H7 (cell line): ENCODE measurements at regions not wholly inside any gene's neighbourhood (a gene's known extent, or its start where the extent isn't known, plus 50 kb on each side); places are given as distances from the start of the nearest gene placed in this dataset.

Source experiments
- DNase-seq: peaks from one replicate; pipeline ENCODE4 v3.0.0; 2012
- H3K27me3 ChIP-seq: 2 replicates; pipeline ENCODE4 v1.6.0; 2011; ENCODE audit warnings: mild to moderate bottlenecking, low read length; ENCODE audit not compliant: control insufficient read depth, insufficient read depth
- H3K36me3 ChIP-seq: replicated peaks from 2 replicates; pipeline ENCODE4 v1.5.1; 2011; ENCODE audit warnings: low read length; ENCODE audit not compliant: control insufficient read depth, insufficient read depth
- H3K4me3 ChIP-seq: 2 replicates; pipeline ENCODE4 v1.5.1; 2011; ENCODE audit warnings: low read depth, mild to moderate bottlenecking, control low read depth, low read length, moderate library complexity; ENCODE audit not compliant: insufficient read depth

- no peak for DNase-seq
- Histone ChIP-seq H3K36me3 (no peaks in the 10 kb centered on the region), H3K27me3 (no peaks in the 10 kb centered on the region), H3K4me3 (no peak overlapping the region)
Observed at GRCh38 chr10:29105516-29106215, 183.2 kb upstream of the LYZL1 start.

- DNase-seq: no peak
- no peak overlapping the region for H3K4me3 ChIP-seq
- no peaks in the 10 kb centered on the region for H3K36me3 ChIP-seq
- H3K27me3 ChIP-seq: no peaks in the 10 kb centered on the region
Observed at GRCh38 chr10:29106287-29106686, 182.6 kb upstream of the LYZL1 start.

- no peak for DNase-seq
- no peaks in the 10 kb centered on the region for H3K27me3 ChIP-seq
- H3K4me3 ChIP-seq: no peak overlapping the region
- H3K36me3 ChIP-seq: no peaks in the 10 kb centered on the region
Observed at GRCh38 chr10:29107866-29108498, 180.9 kb upstream of the LYZL1 start.

- no peak for DNase-seq
Observed at GRCh38 chr10:29109707-29110571, 178.9 kb upstream of the LYZL1 start.

GRCh38 chr10:29112827-29113615, 175.8 kb upstream of the LYZL1 start:
- DNase-seq: no peak
- H3K4me3 ChIP-seq: no peak overlapping the region
- H3K36me3 ChIP-seq: no peaks in the 10 kb centered on the region
- no peaks in the 10 kb centered on the region for H3K27me3 ChIP-seq

More at GRCh38 chr10:29109707-29110571, 178.9 kb upstream of the LYZL1 start:
- H3K4me3 ChIP-seq: no peak overlapping the region
- H3K36me3 ChIP-seq: no peaks in the 10 kb centered on the region
- H3K27me3 ChIP-seq: no peaks in the 10 kb centered on the region

- Histone ChIP-seq H3K27me3 (no peaks in the 10 kb centered on the region), H3K4me3 (no peak overlapping the region), H3K36me3 (no peaks in the 10 kb centered on the region)
- DNase-seq: no peak
Observed at GRCh38 chr10:29113616-29113945, 175.3 kb upstream of the LYZL1 start.

- no peak for DNase-seq
- Histone ChIP-seq H3K27me3 (no peaks in the 10 kb centered on the region), H3K36me3 (no peaks in the 10 kb centered on the region), H3K4me3 (no peak overlapping the region)
Observed at GRCh38 chr10:29114141-29114540, 174.7 kb upstream of the LYZL1 start.

GRCh38 chr10:29117781-29118180, 171.1 kb upstream of the LYZL1 start:
- Histone ChIP-seq H3K4me3 (no peak overlapping the region), H3K36me3 (no peaks in the 10 kb centered on the region), H3K27me3 (no peaks in the 10 kb centered on the region)
- DNase-seq: no peak

GRCh38 chr10:29119374-29119773, 169.5 kb upstream of the LYZL1 start:
- Histone ChIP-seq H3K27me3 (no peaks in the 10 kb centered on the region), H3K36me3 (no peaks in the 10 kb centered on the region), H3K4me3 (no peak overlapping the region)
- peak; percentile 85 for DNase-seq

- no peaks in the 10 kb centered on the region for H3K27me3 ChIP-seq
- H3K4me3 ChIP-seq: no peak overlapping the region
- no peak for DNase-seq
- H3K36me3 ChIP-seq: no peaks in the 10 kb centered on the region
Observed at GRCh38 chr10:29120216-29120615, 168.7 kb upstream of the LYZL1 start.

GRCh38 chr10:29124864-29125263, 164.0 kb upstream of the LYZL1 start:
- no peak for DNase-seq
- Histone ChIP-seq H3K27me3 (no peaks in the 10 kb centered on the region), H3K36me3 (no peaks in the 10 kb centered on the region), H3K4me3 (no peak overlapping the region)

- Histone ChIP-seq H3K36me3 (no peaks in the 10 kb centered on the region), H3K27me3 (no peaks in the 10 kb centered on the region), H3K4me3 (no peak overlapping the region)
- DNase-seq: no peak
Observed at GRCh38 chr10:29127037-29127700, 161.7 kb upstream of the LYZL1 start.

- Histone ChIP-seq H3K27me3 (no peaks in the 10 kb centered on the region), H3K4me3 (no peak overlapping the region), H3K36me3 (no peaks in the 10 kb centered on the region)
- no peak for DNase-seq
Observed at GRCh38 chr10:29127731-29128130, 161.1 kb upstream of the LYZL1 start.

- Histone ChIP-seq H3K27me3 (no peaks in the 10 kb centered on the region), H3K4me3 (no peak overlapping the region), H3K36me3 (no peaks in the 10 kb centered on the region)
- DNase-seq: peak; percentile 53
Observed at GRCh38 chr10:29130190-29130673, 158.6 kb upstream of the LYZL1 start.
